ENCODE measurements at regions not wholly inside any gene's neighbourhood (a gene's known extent, or its start where the extent isn't known, plus 50 kb on each side); places are given as distances from the start of the nearest gene placed in this dataset.

DNA sequence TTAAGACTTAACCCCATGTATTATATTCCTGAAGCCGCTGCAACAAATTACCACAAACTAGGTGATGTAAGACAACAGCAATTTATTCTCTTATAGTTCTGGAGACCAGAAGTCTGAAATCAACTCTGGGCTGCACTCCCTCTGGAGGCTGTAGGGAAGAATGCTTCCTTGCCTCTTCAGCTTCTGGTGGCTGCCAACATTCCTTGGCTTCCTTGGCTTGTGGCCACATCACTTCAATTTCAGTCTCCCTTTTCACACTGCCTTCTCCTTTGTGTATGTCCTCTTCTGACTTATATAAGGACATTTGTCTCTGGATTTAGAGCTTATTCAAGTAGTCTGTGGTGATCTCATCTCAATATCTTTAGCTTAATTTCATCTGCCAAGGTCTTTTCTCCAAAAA, 141.6 kb downstream of the DHX35 start:
- no peak for TF ChIP-seq EZH2phosphoT487 (IDR thresholded peaks at IDR 0.05; ENCODE audit: low read depth)
- TF ChIP-seq, protein P1, sequence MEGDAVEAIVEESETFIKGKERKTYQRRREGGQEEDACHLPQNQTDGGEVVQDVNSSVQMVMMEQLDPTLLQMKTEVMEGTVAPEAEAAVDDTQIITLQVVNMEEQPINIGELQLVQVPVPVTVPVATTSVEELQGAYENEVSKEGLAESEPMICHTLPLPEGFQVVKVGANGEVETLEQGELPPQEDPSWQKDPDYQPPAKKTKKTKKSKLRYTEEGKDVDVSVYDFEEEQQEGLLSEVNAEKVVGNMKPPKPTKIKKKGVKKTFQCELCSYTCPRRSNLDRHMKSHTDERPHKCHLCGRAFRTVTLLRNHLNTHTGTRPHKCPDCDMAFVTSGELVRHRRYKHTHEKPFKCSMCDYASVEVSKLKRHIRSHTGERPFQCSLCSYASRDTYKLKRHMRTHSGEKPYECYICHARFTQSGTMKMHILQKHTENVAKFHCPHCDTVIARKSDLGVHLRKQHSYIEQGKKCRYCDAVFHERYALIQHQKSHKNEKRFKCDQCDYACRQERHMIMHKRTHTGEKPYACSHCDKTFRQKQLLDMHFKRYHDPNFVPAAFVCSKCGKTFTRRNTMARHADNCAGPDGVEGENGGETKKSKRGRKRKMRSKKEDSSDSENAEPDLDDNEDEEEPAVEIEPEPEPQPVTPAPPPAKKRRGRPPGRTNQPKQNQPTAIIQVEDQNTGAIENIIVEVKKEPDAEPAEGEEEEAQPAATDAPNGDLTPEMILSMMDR (IDR thresholded peaks at IDR 0.05; ENCODE audit: low read depth, low read length): no peak
